Panc1 (cell line): ENCODE measurements at regions not wholly inside any gene's neighbourhood (a gene's known extent, or its start where the extent isn't known, plus 50 kb on each side); places are given as distances from the start of the nearest gene placed in this dataset.

Experiments used
- ATAC-seq: fragments of 200-7000 bp; cut with Tn5 transposase; 2 replicates; pipeline ENCODE4 v1.9.1; 2020; ENCODE audit warnings: mild to moderate bottlenecking, moderate library complexity
- BruUV-seq: library from RNA; stranded (reverse); fragments of 400-500 nt; replicated peaks from 2 replicates; lab custom pipeline; 2021; lab: Mats Ljungman, UMichigan
- CTCF ChIA-PET: fragments of 300-600 bp; sonication (Branson Sonifier 250); formaldehyde crosslinking; loops from one replicate; lab custom pipeline; 2022; ENCODE audit warnings: antibody characterized with exemption; lab: Charles Lee
- POLR2A ChIA-PET: fragments of 300-600 bp; sonication (Branson Sonifier 250); formaldehyde crosslinking; loops from one replicate; lab custom pipeline; 2022; ENCODE audit warnings: antibody characterized with exemption; lab: Charles Lee
- DNase-seq: peaks from one replicate; pipeline ENCODE4 v3.0.0-alpha.2; 2010; ENCODE audit warnings: low read depth, low spot score
- H3K27ac ChIP-seq: 2 replicates; pipeline ENCODE4 v1.5.1; 2011; ENCODE audit warnings: mild to moderate bottlenecking, low read length, inconsistent platforms
- H3K27me3 ChIP-seq: fragments of 200-500 bp; sonication (Bioruptor generic); 2 replicates; pipeline ENCODE4 v1.6.0; 2014; ENCODE audit warnings: low read length, inconsistent platforms; ENCODE audit not compliant: control insufficient read depth, insufficient read depth
- H3K36me3 ChIP-seq: fragments of 200-500 bp; sonication (Bioruptor generic); 2 replicates; pipeline ENCODE4 v1.5.1; 2014; ENCODE audit warnings: inconsistent platforms, mild to moderate bottlenecking, low read length, moderate library complexity; ENCODE audit not compliant: control insufficient read depth, insufficient read depth
- H3K4me1 ChIP-seq: 2 replicates; pipeline ENCODE4 v1.5.1; 2011; ENCODE audit warnings: inconsistent platforms, mild to moderate bottlenecking, low read length, moderate library complexity; ENCODE audit not compliant: control insufficient read depth, insufficient read depth
- H3K4me3 ChIP-seq, 2 experiments: 2 replicates each; pipeline ENCODE4 v1.5.1; 2011 to 2012; ENCODE audit warnings: low read depth in 2 of 2, low read length in 2 of 2, mild to moderate bottlenecking in 2 of 2, inconsistent platforms in 1 of 2, moderate library complexity in 1 of 2
- H3K9me3 ChIP-seq: fragments of 200-500 bp; sonication (Bioruptor generic); 2 replicates; pipeline ENCODE4 v1.5.1; 2014; ENCODE audit warnings: low read depth, mild to moderate bottlenecking, inconsistent platforms, low read length, moderate library complexity; ENCODE audit not compliant: control insufficient read depth, insufficient read depth
- CTCF ChIP-seq: fragments of 450-650 bp; IDR thresholded peaks from 2 replicates; pipeline ENCODE4 v1.5.1; 2017; ENCODE audit warnings: mild to moderate bottlenecking
- POLR2AphosphoS5 ChIP-seq: IDR thresholded peaks from 2 replicates; pipeline ENCODE4 v1.6.1; 2012; ENCODE audit warnings: mild to moderate bottlenecking, low read depth, low read length, moderate library complexity
- SIN3A ChIP-seq: IDR thresholded peaks from 2 replicates; pipeline ENCODE4 v1.6.1; 2012; ENCODE audit warnings: low read depth, mild to moderate bottlenecking, low read length, moderate library complexity, borderline replicate concordance; ENCODE audit not compliant: insufficient read depth
- TCF7L2 ChIP-seq: IDR thresholded peaks from 2 replicates; pipeline ENCODE4 v1.6.1; 2011; ENCODE audit warnings: mild to moderate bottlenecking, low read depth, low read length, inconsistent platforms
- in situ Hi-C: cut with HindIII; loops from 2 replicates; pipeline ENCODE4 v1.10.0; 2016; ENCODE audit warnings: low sequenced_read_pairs, low pct_unique_long_range_greater_than_20kb
- intact Hi-C: fragments of 100-400 bp; cut with micrococcal nuclease; formaldehyde crosslinking; loops from one replicate; pipeline ENCODE4 v1.10.0; 2022; ENCODE audit not compliant: unreplicated experiment
- TF ChIP-seq, protein P1 (sequence below), 2 experiments: IDR thresholded peaks; 2 replicates each; pipeline ENCODE4 v1.6.1; 2011 to 2012; ENCODE audit warnings: low read depth in 2 of 2, control low read depth in 1 of 2, low read length in 1 of 2, mild to moderate bottlenecking in 1 of 2, moderate library complexity in 1 of 2; ENCODE audit not compliant: insufficient read depth in 1 of 2

- DNase-seq = no peak
These were observed 331.0 kb upstream of the RGMA start for GRCh38 chr15:93420050-93420452.

GRCh38 chr15:93418566-93418965 lies 329.6 kb upstream of the RGMA start:
- H3K4me3 ChIP-seq = no peak overlapping the region
- no peaks in the 10 kb centered on the region for H3K36me3 ChIP-seq
- in situ Hi-C loops = no loop called here
- H3K27ac ChIP-seq = no peak overlapping the region
- H3K9me3 ChIP-seq = no peaks in the 10 kb centered on the region
- intact Hi-C loops = no loop called here
- no peaks in the 10 kb centered on the region for H3K4me1 ChIP-seq
- TF ChIP-seq POLR2AphosphoS5 (no peak), TCF7L2 (no peak), SIN3A (no peak), CTCF (no peak)
- TF ChIP-seq, protein P1, sequence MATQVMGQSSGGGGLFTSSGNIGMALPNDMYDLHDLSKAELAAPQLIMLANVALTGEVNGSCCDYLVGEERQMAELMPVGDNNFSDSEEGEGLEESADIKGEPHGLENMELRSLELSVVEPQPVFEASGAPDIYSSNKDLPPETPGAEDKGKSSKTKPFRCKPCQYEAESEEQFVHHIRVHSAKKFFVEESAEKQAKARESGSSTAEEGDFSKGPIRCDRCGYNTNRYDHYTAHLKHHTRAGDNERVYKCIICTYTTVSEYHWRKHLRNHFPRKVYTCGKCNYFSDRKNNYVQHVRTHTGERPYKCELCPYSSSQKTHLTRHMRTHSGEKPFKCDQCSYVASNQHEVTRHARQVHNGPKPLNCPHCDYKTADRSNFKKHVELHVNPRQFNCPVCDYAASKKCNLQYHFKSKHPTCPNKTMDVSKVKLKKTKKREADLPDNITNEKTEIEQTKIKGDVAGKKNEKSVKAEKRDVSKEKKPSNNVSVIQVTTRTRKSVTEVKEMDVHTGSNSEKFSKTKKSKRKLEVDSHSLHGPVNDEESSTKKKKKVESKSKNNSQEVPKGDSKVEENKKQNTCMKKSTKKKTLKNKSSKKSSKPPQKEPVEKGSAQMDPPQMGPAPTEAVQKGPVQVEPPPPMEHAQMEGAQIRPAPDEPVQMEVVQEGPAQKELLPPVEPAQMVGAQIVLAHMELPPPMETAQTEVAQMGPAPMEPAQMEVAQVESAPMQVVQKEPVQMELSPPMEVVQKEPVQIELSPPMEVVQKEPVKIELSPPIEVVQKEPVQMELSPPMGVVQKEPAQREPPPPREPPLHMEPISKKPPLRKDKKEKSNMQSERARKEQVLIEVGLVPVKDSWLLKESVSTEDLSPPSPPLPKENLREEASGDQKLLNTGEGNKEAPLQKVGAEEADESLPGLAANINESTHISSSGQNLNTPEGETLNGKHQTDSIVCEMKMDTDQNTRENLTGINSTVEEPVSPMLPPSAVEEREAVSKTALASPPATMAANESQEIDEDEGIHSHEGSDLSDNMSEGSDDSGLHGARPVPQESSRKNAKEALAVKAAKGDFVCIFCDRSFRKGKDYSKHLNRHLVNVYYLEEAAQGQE (IDR thresholded peaks at IDR 0.05; ENCODE audit: insufficient read depth in 1 of 2, low read depth in 2 of 2, low read length in 1 of 2) = no peak
- POLR2A ChIA-PET = no interaction called here
- CTCF ChIA-PET = no interaction called here
- ATAC-seq (no peak), DNase-seq (no peak)
- H3K27me3 ChIP-seq = no peaks in the 10 kb centered on the region; the same call in 1 of the 2 replicates
- no TSS peak for BruUV-seq

More at GRCh38 chr15:93420050-93420452, 331.0 kb upstream of the RGMA start:
- no peaks in the 10 kb centered on the region for H3K27me3 ChIP-seq
- CTCF ChIA-PET = no interaction called here
- no TSS peak for BruUV-seq
- in situ Hi-C loops (no loop called here), intact Hi-C loops (no loop called here)
- no peaks in the 10 kb centered on the region for H3K9me3 ChIP-seq
- POLR2A ChIA-PET = no interaction called here
- H3K36me3 ChIP-seq = no peaks in the 10 kb centered on the region
- no peak overlapping the region for H3K27ac ChIP-seq
- TF ChIP-seq, protein P1 (IDR thresholded peaks at IDR 0.05; ENCODE audit: insufficient read depth in 1 of 2, low read depth in 2 of 2, low read length in 1 of 2) = no peak
- TF ChIP-seq CTCF = no peak
- no peak for TF ChIP-seq POLR2AphosphoS5
- no peak for TF ChIP-seq TCF7L2
- no peak for TF ChIP-seq SIN3A
- H3K4me1 ChIP-seq = no peaks in the 10 kb centered on the region
- H3K4me3 ChIP-seq = no peak overlapping the region
- ATAC-seq = no peak
